GM12878 (cell line): ENCODE measurements at regions not wholly inside any gene's neighbourhood (a gene's known extent, or its start where the extent isn't known, plus 50 kb on each side); places are given as distances from the start of the nearest gene placed in this dataset.

Experiments
- BMI1 ChIP-seq: fragments of 450-650 bp; IDR thresholded peaks from 2 replicates; pipeline ENCODE4 v1.6.1; 2016; ENCODE audit warnings: mild to moderate bottlenecking, moderate library complexity, borderline replicate concordance
- CREB1 ChIP-seq: IDR thresholded peaks from 2 replicates; pipeline ENCODE4 v1.6.1; 2012; ENCODE audit warnings: low read depth, mild to moderate bottlenecking, inconsistent platforms
- CUX1 ChIP-seq: IDR thresholded peaks from 2 replicates; pipeline ENCODE4 v1.6.1; 2012; ENCODE audit warnings: improper control_type of control experiment, low read depth, low read length; ENCODE audit not compliant: insufficient replicate concordance
- ESRRA ChIP-seq: IDR thresholded peaks from 2 replicates; pipeline ENCODE4 v1.6.1; 2012; ENCODE audit warnings: mild to moderate bottlenecking, low read length, improper control_type of control experiment
- IRF5 ChIP-seq: fragments of 450-650 bp; IDR thresholded peaks from 2 replicates; pipeline ENCODE4 v1.6.1; 2017; ENCODE audit warnings: borderline replicate concordance
- MTA3 ChIP-seq: IDR thresholded peaks from 2 replicates; pipeline ENCODE4 v1.6.1; 2012; ENCODE audit warnings: low read length, inconsistent platforms, borderline replicate concordance
- NFYA ChIP-seq: IDR thresholded peaks from 2 replicates; pipeline ENCODE4 v1.6.1; 2011; ENCODE audit warnings: low read depth, mild to moderate bottlenecking, low read length, improper control_type of control experiment, borderline replicate concordance
- NFYB ChIP-seq: IDR thresholded peaks from 2 replicates; pipeline ENCODE4 v1.6.1; 2011; ENCODE audit warnings: low read depth, mild to moderate bottlenecking, low read length, improper control_type of control experiment, moderate library complexity; ENCODE audit not compliant: insufficient read depth
- PKNOX1 ChIP-seq: fragments of 450-650 bp; IDR thresholded peaks from 2 replicates; pipeline ENCODE4 v1.6.1; 2016; ENCODE audit warnings: mild to moderate bottlenecking
- PRDM15 ChIP-seq: fragments of 450-650 bp; formaldehyde crosslinking; IDR thresholded peaks from 2 replicates; pipeline ENCODE4 v1.4.0; 2020; ENCODE audit warnings: mild to moderate bottlenecking, moderate library complexity
- TCF12 ChIP-seq: IDR thresholded peaks from 2 replicates; pipeline ENCODE4 v1.6.1; 2011; ENCODE audit warnings: low read depth, mild to moderate bottlenecking, low read length
- TCF7 ChIP-seq: IDR thresholded peaks from 2 replicates; pipeline ENCODE4 v1.6.1; 2014; ENCODE audit warnings: antibody characterized with exemption, borderline replicate concordance
- ZNF384 ChIP-seq: IDR thresholded peaks from 2 replicates; pipeline ENCODE4 v1.6.1; 2012; ENCODE audit warnings: low read depth, mild to moderate bottlenecking, low read length, improper control_type of control experiment, borderline replicate concordance

- TF ChIP-seq PRDM15 (CRISPR knock-in tag) = no peak
- TF ChIP-seq PKNOX1 = no peak
- TF ChIP-seq IRF5 = no peak
- no peak for TF ChIP-seq ZNF384
- no peak for TF ChIP-seq ESRRA
- no peak for TF ChIP-seq CREB1
- no peak for TF ChIP-seq TCF12
- TF ChIP-seq CUX1 = no peak
- TF ChIP-seq MTA3 = no peak
- no peak for TF ChIP-seq NFYB
- no peak for TF ChIP-seq TCF7
- no peak for TF ChIP-seq NFYA
- TF ChIP-seq BMI1 = no peak
Measured at GRCh38 chr11:29486301-29486700, 530.5 kb downstream of the KCNA4 start (continued).
